Stimulated activated CD4-positive, alpha-beta T cell treated with anti-CD3 and anti-CD28 coated beads, Interleukin-4, amount 100 ng/mL, for 4 hours (primary cell): ENCODE measurements at regions not wholly inside any gene's neighbourhood (a gene's known extent, or its start where the extent isn't known, plus 50 kb on each side); places are given as distances from the start of the nearest gene placed in this dataset.
"Not testable (repeated sequence)": the region's sequence is repeated elsewhere in the genome, so short reads cannot be mapped to it uniquely, and the experiment has no call there.

Experiments
- DNase-seq, 2 experiments: peaks; one replicate each; pipeline ENCODE4 v3.0.0-alpha.2; 2020

DNA sequence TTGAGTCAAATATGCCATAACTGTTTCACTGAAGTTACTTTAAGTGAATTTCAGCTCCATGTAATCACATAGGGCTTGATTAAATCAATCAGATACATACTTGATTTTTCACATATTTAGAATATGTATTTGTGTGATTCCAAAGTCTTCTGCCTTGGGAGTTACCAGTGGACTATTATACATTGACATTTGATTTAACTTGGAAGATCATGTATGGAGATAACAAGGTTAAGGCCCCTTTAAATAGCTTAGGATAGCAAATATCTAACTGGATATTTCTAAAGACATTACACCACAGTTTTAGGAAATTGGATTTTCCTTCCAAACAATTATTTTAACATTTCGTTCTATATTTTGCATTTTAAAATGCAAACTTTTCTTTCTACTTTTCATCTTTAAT lies 405.0 kb downstream of the RAP2B start:
- no peak for DNase-seq

DNA sequence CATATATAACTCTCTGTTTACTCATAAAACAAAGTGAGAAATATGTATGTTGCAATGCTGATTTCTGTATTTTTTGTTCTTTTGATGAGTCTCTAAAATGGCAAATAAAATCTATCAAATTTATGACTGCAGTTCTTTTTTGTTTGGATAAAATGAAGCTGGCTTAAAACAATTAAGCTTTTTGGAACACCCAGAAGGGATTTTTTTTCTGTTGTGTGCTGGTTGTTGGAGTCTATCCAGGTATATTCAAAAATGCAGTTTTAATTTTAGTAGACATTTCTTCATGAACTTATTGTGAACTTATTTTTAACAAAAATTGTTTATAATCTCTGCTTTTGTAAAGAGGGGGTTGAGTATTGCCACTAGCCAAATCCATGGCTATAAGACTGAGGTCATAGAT lies 405.5 kb downstream of the RAP2B start:
- no peak for DNase-seq

DNA sequence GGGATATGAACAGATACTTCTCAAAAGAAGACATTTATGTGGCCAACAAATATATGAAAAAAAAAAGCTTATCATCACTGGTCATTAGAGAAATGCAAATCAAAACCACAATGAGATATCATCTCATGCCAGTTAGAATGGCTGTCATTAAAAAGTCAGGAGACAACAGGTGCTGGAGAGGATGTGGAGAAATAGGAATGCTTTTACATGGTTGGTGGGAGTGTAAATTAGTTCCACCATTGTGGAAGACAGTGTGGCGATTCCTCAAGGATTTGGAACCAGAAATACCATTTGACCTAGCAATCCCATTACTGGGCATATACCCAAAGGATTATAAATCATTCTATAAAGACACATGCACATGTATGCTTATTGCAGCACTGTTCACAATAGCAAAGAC lies 408.5 kb downstream of the RAP2B start:
- not testable (repeated sequence) for DNase-seq

DNA sequence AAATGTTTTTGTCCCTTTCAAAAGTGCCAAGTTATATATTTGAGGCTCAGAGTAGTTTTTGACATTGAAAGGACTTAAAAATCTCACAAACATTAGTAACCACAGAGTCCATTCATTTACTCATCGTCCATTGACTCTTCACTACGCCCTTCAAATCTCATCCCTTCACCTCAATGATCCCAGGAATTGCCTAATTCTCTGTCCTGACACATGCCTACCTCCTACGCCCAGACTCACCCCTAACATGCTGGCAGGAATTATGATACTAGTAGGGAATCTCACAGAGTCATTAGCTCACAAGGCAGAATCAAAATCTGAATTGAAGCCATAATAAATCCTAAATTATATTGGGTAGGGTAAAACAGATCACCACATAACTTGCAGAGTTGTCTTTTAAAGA lies 410.1 kb downstream of the RAP2B start:
- no peak for DNase-seq

DNA sequence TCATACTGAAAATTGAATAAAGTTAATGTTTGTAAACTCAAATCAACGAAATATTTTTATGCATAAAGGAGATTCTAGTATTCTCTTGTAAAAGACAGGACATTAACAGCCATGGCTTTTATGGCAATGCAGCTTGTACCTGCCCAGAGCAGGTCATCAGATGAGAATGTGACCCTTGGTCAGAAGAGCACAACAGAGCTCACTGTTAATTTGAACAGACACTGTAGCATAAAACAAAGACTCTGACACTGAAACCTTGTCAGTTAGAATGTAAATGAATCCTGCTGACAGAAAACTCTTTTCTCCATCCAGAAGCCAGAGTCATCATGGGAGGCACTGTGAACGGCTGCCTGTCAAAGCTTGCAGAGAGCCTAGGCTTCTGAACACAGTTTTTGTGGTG lies 410.6 kb downstream of the RAP2B start:
- no peak for DNase-seq

DNA sequence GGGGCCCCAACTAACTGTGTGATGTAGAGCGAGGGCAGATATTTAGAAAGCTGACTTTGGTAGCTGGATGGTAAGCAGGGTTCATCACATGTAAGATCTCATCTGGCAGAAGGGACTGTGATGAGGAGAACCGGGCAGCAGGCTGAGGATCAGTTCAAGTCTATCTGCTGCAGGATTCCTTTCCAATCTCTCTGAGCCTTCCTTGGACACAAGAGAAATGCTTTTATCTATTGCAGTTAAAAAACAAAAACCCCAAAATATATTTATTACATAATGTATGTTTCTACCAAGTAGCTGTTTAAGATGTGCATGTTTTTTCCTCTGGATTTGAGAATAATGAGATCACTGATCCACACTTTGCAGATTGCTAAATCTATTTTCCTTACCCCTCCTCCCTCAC lies 411.5 kb downstream of the RAP2B start:
- DNase-seq, result no peak

DNA sequence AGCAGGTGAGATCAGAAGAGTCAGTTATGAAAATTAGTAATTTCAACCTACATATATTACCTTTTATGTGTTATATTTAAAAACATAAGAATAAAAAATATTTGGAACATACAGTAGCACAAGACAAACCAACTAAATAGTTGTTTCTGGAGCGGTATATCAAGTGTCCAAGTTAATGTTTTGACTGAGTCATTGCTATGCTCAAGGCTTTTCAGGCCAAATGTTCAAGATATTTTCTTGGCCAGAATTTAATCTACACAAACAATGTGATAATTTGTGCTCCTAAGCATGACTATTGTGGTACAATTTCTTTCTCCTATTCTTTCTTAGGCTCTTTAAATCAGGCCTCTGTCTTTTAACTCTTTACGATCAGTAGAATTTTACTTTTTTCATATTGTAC lies 412.4 kb downstream of the RAP2B start:
- DNase-seq, result no peak

DNA sequence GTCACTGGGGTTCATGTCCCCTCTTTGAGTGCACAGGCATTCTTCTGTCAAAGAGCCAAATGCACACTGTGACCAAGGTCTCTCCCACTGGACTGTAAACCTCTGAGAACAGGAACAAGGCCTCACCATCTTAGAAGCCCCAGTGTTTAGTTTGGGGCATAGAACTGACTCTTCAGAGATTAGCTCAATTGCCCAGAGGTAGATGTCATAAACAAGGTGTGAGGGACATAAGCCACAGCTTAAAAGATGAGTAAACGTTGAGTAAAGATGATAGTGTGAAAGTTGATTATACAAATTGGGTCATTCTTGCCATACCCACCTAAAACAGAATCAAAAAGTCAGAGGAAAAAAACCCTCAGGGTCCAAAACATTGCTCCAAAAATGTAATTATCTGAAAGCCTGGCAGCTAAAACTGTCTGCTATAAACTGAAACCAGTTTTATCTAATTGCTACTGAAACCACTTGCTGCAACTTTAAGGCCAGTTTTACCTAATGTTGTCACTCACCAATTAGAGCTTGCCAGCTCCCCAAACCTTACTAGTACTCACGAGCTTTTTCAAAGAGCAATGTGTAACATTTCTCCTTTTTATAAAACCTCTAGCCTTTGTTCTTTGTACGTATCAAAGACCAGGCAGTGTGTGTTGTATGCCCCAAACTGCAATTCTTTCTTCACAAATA lies 415.2 kb downstream of the RAP2B start:
- DNase-seq, result no peak

DNA sequence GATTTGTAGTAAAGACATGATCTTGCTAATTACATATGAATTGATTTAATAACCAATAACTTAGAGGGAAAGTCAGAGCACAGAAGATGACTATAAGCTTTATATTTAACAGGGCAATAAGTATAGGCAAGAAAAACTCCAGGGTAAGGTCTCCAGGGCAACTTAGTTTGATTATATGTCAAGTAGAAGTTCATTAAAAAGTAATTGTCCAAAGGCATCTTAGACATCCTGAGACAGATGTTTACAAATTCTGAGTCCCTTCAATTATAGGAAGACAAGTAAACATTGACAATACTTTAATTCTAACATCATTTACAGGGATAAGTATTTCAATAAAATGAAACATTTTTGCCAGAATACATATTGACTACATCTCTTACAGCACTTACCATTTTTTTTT lies 416.0 kb downstream of the RAP2B start:
- DNase-seq, result no peak

DNA sequence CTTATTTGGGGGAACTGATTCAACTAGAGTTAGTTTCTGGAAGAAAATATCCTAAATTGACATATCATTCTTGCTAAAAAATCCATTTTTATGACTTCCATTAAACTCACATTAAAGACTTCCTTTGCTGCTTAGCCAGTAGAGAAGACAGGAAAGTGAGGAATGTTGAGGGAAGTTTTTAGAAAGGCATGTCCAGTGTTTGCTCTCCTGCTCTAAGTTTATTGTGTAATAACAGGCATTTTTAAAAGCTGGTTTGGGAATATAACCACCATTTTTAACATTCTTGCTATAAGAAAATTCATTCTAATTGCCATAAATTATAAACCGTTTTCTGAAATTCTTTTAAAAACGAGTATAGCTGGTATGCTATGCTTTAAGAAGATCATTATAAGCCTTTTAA lies 428.0 kb downstream of the RAP2B start:
- DNase-seq, result no peak

DNA sequence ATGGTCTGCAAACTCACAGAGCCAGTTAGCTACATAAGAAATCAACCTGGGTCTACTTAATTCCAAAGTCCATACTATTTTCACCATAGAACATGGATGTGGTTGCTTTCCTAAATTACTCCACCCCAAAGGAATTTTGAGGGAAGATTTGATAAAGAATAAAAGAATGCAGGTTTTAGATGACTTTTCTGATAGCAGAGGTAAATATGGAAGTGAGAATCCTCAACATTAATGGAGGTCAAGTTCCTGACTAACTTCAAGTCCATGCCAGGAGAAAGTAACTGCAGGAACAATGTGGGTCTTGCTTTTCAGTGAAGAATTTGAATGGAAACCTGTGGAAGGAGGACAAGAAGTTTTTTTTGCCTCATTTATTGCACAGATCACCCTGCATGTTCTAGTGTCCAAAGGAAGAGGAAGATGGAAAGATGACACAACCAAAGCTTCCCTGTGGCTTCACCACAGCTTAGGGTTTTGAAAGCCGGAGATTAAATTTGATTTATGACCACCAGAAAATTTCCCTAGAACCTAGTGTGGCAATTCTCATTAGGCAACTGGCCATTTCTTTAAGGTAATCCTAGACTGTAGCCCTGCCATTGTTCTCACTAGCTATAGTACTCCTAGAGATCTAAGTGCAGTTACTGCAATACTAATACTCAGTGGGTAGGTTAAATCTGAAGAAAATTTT lies 429.7 kb downstream of the RAP2B start:
- no peak for DNase-seq

DNA sequence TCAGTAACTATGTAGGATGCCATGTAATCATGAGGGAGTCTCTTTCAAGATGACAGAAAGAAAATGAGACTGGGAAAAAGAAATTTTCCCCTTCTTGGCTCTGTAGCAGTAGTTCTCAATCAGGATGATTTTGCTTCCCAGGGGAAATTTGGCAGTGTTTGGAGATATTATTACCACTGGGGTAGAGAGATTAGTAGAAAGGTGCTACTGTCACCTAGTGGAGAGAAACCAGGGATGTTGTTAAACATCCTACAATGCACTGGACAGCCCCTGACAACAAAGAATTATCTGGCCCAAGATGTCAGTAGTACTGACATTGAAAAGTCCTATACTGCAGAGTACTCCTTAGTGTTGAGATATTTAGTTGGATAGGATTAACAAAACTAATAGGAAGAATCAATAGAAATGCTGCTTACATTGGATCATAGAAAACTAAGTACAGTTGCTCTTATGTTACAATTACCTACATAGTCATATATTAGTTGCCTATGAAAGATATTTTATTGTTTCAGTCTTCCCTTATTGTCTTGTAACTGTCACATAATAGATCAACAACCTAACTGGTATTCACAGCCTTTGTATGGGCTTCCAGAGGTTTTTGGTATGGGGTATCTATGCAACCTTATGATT lies 433.3 kb downstream of the RAP2B start:
- DNase-seq, result no peak

DNA sequence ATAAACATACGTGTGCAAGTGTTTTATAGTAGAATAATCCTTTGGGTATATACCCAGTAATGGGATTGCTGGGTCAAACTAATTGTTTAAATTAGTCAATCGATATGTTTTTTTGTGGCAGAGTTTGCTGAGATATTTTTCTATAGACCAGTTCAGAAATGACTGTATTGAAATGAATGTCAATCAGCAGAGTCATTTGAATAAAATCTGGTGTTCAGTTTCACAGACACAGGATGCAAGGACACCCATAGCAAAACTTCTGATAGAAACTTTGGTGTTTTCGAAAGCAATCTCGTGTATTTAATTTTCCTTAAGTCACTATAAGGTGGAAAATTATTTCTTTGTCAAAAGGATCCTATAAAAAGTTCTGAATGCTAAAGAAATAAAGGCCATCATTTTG lies 434.4 kb downstream of the RAP2B start:
- no peak for DNase-seq

DNA sequence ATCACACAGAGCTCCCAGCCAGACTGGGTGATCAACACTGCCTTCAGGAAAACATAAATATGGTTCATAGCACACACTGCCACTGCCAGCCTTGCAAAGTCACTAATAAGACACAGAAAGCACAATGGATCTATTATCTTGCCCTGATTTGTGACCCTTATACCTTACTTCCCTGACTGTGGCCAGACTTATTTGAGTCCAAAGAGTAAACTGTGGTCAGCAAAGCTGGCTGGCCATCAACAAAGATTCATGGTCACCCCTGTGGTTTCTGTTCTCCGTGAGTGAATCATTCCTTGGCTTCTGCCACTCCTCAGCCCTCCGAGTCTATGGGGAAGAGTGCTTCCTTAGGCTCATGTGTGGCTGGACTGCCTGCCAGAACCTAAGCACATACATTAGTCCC lies 437.7 kb downstream of the RAP2B start:
- DNase-seq, result no peak

DNA sequence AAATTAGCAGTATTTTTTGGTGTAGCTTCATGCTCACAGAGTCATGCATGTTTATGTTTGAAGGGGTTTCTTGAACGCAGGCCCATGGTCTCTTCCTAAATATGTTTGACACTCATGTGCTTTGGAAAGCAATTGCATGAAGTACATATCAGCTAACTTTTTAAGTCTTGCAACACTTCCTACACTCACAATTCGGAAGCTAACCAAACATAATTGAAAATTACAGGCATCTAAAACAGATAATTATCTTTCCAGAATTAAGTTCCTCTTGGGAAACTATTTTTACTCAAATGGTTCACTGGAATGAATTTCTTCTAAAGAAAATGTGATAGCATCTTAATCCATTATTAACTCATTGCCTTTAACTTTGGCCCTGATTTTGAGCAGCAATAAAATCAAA lies 438.9 kb downstream of the RAP2B start:
- DNase-seq, result no peak

DNA sequence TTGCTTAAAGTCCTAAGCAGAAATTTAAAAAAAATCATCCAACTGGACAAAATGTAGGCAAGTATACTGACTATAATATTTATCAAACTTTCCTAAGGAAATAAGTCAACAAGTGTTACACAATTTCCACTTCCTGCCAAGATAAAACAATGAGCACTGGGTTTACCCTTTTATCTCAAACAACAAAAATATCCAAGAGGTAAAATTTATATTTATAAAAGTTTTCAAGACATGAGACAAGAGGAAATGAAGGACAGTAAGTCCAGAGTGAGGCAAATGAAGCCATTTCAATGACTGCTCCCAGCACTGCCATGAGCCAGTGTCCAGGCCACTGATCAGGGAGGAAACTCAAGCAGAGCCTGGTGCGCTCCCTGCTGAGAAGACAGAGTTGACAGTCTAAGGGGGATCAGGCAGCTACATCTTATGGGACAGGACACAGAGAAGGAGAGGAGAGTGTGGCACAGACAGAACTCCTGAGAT lies 439.4 kb downstream of the RAP2B start:
- DNase-seq, result no peak

DNA sequence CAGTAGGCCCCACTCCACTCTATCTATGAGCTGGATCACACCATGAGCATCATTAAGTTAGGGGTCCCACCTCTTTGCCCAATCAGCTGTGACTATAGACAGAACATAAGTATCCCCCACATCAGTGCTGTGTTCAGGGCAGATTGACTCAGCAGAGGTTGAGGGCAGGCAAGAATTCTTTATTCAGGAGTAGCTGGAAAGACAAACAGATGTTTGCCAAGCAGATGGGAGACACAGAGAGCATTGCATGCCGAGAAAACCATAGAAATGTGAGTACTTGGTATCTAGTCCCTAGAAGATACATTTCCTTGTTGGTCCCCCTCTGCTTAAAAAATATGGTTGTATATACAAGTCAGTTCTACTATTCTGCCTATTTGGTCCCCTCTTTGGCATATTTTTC lies 440.8 kb downstream of the RAP2B start:
- no peak for DNase-seq

DNA sequence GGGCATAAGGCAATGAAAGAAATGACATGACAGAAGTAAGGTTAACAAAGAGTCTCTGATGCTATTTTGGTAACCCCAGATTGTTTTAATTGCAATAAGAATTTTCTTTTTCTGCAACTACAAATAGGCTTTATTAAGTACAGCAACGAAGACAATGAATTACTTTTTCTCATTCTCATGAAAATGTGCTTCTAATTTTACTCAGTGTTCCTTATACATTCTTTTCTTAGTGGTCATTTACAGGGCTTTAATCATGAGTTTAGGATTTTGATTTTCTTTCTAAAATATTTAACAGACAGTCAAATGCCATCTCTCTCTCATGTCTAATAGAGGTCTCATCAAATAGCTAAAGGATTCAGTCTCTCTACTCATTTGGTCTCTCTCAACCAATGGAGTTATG lies 452.1 kb downstream of the RAP2B start:
- no peak for DNase-seq

DNA sequence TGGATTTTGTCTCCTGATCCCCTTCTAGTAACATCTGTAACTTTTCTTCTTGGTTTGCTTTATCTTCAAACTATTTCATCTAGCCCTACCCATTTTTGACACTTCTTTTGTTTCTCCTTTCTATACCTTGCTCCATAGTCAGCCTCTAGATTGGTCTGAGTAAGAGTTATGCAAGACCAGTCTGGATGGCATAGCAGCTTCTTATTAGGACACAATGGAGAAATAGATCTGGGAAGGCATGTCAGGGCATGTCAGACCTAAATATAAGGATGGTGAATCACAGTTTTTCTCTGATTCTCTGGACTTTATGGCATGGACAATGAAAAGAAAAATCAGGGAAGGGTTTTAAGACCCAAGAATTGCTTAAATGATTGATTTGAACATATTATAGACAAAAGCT lies 452.5 kb downstream of the RAP2B start:
- DNase-seq, result no peak

DNA sequence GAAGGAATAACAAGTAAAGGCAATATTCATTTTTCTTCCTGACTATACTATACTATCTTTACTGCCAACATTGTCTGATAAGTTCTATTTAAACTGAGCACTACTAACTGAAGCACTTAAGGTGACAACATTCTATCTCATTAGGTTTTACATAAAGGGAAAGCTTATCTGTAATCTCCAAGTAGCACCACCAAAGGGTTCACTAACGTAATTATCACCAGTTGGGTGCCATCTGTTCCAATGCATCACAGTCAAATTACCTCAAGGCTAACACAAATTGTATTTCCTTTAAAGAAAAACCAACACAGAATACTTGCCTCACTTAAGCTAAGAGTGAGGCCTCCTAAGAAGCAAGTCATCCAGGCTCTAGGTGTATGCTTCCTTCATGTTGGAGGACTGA lies 453.8 kb downstream of the RAP2B start:
- DNase-seq, result no peak

DNA sequence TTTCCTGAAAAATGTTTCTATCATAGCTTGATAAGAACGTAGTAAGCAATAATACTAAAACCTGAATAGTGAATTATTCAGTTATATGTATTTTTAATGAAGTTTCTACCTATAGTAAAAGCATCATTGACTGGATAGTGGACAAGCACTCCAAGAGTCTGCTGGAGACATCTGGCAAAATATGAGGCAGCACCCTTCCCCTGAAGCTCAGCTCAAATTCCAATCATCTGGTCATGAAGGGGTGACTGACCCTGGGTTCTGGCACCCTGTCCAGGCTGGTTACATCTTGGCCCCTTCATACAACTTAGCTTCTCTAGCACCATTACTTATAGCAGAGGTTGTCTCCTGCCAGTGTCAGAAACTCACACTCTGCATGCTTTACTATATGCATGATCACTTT lies 455.4 kb downstream of the RAP2B start:
- DNase-seq, result no peak

DNA sequence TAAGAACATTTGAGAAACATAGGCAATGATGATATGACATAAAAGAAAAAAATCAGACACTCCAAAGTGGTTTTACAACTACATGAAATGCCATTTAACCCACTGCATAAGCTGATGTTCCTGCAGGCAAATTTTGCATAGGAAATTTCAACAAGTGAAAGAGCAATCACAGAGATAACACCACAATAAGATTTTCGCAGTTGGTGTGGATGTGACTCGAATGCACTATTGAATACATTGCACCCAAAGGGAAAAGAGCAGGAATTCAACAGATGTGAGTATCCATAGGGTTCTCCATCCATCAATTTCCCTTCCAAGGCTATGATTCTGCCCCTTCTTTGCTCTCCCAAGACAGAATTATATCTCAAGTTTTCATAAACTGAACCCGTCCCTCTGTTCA lies 456.1 kb downstream of the RAP2B start:
- no peak for DNase-seq

DNA sequence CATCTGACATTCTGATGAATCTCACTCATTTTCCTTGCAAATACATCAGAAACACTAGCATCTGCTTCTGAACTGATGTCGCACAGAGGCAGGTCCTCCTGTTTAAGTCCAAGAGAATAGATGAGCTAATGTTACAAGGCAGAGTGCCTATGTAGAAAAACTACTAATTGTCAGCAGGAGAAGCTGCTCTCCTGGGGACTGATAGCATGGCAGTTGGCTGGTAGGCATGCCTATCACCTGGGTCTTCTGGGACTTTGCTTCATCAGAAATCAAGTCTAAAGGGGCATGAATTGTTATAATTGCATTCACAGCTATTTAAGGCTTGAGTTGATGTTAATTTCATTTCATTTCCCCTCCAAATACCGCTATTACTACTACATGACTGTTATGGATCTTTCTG lies 457.2 kb downstream of the RAP2B start:
- DNase-seq, result no peak

DNA sequence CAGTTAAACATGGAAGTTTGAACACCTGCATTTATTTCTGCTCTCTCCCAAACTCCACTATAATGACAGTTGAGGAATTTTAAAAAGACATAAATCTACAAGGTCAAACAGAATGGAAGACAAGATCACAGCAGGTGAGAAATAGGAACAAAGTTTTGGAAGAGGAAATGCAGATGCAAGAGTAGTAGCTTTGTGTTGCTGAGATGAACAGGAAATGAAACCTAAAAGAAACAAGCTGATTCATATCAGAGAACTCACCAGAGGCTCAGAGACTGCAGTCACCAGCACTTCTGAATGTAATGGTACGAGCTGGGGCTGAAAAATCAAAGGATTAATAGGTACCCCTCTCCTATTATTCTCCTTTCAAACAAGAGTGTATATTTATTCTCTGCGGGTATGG lies 459.9 kb downstream of the RAP2B start:
- DNase-seq, result no peak

DNA sequence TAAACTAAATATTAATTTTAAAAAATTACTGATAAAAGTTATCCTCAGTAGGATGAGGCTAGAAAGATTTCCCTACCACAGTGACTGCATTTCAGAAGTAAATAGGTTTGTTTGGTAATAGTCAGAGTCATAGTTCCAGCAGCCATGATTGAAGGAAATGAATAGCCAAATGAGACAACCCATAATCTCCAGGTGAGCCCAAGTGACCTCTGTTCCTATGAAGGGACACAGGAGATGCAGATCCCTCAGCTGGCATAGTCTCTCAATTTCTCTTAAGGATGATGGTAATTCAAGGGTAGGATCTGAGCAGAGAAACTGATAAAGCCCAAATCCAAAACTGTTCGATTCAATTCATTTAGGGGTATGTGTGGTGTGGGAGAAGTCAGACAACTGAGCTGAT lies 461.8 kb downstream of the RAP2B start:
- DNase-seq, result no peak
